ENCODE measurements at regions not wholly inside any gene's neighbourhood (a gene's known extent, or its start where the extent isn't known, plus 50 kb on each side); places are given as distances from the start of the nearest gene placed in this dataset.

- H3K9me1 ChIP-seq (ENCODE audit: control insufficient read depth, extremely low read depth, insufficient read depth, low read length), result no peaks in the 10 kb centered on the region
- no peak overlapping the region for H2AFZ ChIP-seq (ENCODE audit: control insufficient read depth, low read length)
- H3K79me2 ChIP-seq (ENCODE audit: control insufficient read depth, insufficient read depth, low read length), result no peaks in the 10 kb centered on the region
- no peak overlapping the region for H3K9ac ChIP-seq (ENCODE audit: control insufficient read depth, extremely low read depth, insufficient read depth, low read length)
- no peak for FAIRE-seq
- no peaks in the 10 kb centered on the region for H3K9me3 ChIP-seq (ENCODE audit: control insufficient read depth, low read depth, low read length)
- DNase-seq (ENCODE audit: low read depth, low spot score), result no peak
- no peak overlapping the region for H3K4me2 ChIP-seq (ENCODE audit: control insufficient read depth, extremely low read depth, insufficient read depth, low read depth, low read length)
- no peak overlapping the region for H3K4me3 ChIP-seq (ENCODE audit: control insufficient read depth in 2 of 3, extremely low read depth in 1 of 3, insufficient read depth in 2 of 3, low read depth in 1 of 3, low read length in 3 of 3)
- dilution Hi-C loops (cut with MboI; ENCODE audit: extremely low pct_ligation_motif_present, low sequenced_read_pairs), result no loop called here
- no peaks in the 10 kb centered on the region for H3K27me3 ChIP-seq (ENCODE audit: control insufficient read depth, extremely low read depth, insufficient read depth, low read length)
- H4K20me1 ChIP-seq (ENCODE audit: control insufficient read depth, extremely low read depth, insufficient read depth, low read length), result no peaks in the 10 kb centered on the region
- H3K4me1 ChIP-seq (ENCODE audit: control insufficient read depth, extremely low read depth, insufficient read depth, low read length), result peaks cover 2% of the 10 kb centered on the region
- H3K36me3 ChIP-seq (ENCODE audit: control insufficient read depth in 2 of 2, extremely low read depth in 1 of 2, insufficient read depth in 2 of 2, low read length in 2 of 2), result no peaks in the 10 kb centered on the region
- TF ChIP-seq, protein P1, sequence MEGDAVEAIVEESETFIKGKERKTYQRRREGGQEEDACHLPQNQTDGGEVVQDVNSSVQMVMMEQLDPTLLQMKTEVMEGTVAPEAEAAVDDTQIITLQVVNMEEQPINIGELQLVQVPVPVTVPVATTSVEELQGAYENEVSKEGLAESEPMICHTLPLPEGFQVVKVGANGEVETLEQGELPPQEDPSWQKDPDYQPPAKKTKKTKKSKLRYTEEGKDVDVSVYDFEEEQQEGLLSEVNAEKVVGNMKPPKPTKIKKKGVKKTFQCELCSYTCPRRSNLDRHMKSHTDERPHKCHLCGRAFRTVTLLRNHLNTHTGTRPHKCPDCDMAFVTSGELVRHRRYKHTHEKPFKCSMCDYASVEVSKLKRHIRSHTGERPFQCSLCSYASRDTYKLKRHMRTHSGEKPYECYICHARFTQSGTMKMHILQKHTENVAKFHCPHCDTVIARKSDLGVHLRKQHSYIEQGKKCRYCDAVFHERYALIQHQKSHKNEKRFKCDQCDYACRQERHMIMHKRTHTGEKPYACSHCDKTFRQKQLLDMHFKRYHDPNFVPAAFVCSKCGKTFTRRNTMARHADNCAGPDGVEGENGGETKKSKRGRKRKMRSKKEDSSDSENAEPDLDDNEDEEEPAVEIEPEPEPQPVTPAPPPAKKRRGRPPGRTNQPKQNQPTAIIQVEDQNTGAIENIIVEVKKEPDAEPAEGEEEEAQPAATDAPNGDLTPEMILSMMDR (optimal IDR thresholded peaks at IDR 0.05 in 1 of 3, IDR thresholded peaks at IDR 0.05 in 1 of 3, conservative IDR thresholded peaks at IDR 0.05 in 1 of 3; ENCODE audit: extremely low read depth in 1 of 3, insufficient read depth in 2 of 3, low read length in 3 of 3), result no peak
- no peak for TF ChIP-seq EZH2 (IDR thresholded peaks at IDR 0.05; ENCODE audit: low read length)
- H3K27ac ChIP-seq (ENCODE audit: control insufficient read depth, insufficient read depth, low read length), result no peak overlapping the region
These were observed 236.0 kb downstream of the WDR11 start for GRCh38 chr10:121087129-121087528.

DNA sequence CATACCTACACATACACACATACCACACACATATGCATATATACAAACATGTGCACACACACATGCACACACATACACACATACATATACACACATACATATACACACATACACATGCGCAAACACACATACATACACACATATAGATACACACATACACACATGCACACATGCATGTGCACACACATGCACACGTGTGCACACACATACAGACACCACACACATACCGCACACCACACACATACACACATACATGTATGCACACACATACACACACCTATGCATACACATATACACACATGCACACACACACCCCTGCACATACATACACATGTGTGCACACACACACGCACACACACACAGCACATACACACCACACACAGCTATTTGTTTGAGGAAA is 236.5 kb downstream of the WDR11 start:
- Histone ChIP-seq H3K27me3 (ENCODE audit: control insufficient read depth, extremely low read depth, insufficient read depth, low read length) (no peaks in the 10 kb centered on the region), H4K20me1 (ENCODE audit: control insufficient read depth, extremely low read depth, insufficient read depth, low read length) (no peaks in the 10 kb centered on the region), H3K9me1 (ENCODE audit: control insufficient read depth, extremely low read depth, insufficient read depth, low read length) (no peaks in the 10 kb centered on the region), H3K27ac (ENCODE audit: control insufficient read depth, insufficient read depth, low read length) (no peak overlapping the region), H3K9me3 (ENCODE audit: control insufficient read depth, low read depth, low read length) (no peaks in the 10 kb centered on the region), H2AFZ (ENCODE audit: control insufficient read depth, low read length) (no peak overlapping the region), H3K4me1 (ENCODE audit: control insufficient read depth, extremely low read depth, insufficient read depth, low read length) (peaks cover 8% of the 10 kb centered on the region), H3K9ac (ENCODE audit: control insufficient read depth, extremely low read depth, insufficient read depth, low read length) (no peak overlapping the region), H3K36me3 (ENCODE audit: control insufficient read depth in 2 of 2, extremely low read depth in 1 of 2, insufficient read depth in 2 of 2, low read length in 2 of 2) (no peaks in the 10 kb centered on the region), H3K79me2 (ENCODE audit: control insufficient read depth, insufficient read depth, low read length) (no peaks in the 10 kb centered on the region), H3K4me2 (ENCODE audit: control insufficient read depth, extremely low read depth, insufficient read depth, low read depth, low read length) (no peak overlapping the region), H3K4me3 (ENCODE audit: control insufficient read depth in 2 of 3, extremely low read depth in 1 of 3, insufficient read depth in 2 of 3, low read depth in 1 of 3, low read length in 3 of 3) (no peak overlapping the region)
- DNase-seq (ENCODE audit: low read depth, low spot score) (no peak), FAIRE-seq (peak; percentile 26)
- TF ChIP-seq, protein P1 (optimal IDR thresholded peaks at IDR 0.05 in 1 of 3, IDR thresholded peaks at IDR 0.05 in 1 of 3, conservative IDR thresholded peaks at IDR 0.05 in 1 of 3; ENCODE audit: extremely low read depth in 1 of 3, insufficient read depth in 2 of 3, low read length in 3 of 3), result no peak
- TF ChIP-seq EZH2 (IDR thresholded peaks at IDR 0.05; ENCODE audit: low read length), result no peak
- dilution Hi-C loops (cut with MboI; ENCODE audit: extremely low pct_ligation_motif_present, low sequenced_read_pairs), result no loop called here
